Activated naive CD4-positive, alpha-beta T cell treated with anti-CD3 and anti-CD28 coated beads, Interleukin-2, amount 10 ng/mL, durations not matched to agents 7 days and 5 days (primary cell): ENCODE measurements at regions not wholly inside any gene's neighbourhood (a gene's known extent, or its start where the extent isn't known, plus 50 kb on each side); places are given as distances from the start of the nearest gene placed in this dataset.
"Not testable (repeated sequence)": the region's sequence is repeated elsewhere in the genome, so short reads cannot be mapped to it uniquely, and the experiment has no call there.

Source experiments
- CTCF ChIA-PET: fragments of 350-600 bp; sonication (Branson Sonifier 250); formaldehyde crosslinking; loops from one replicate; lab custom pipeline; 2021; ENCODE audit warnings: antibody characterized with exemption; lab: Charles Lee
- DNase-seq: peaks from one replicate; pipeline ENCODE4 v3.0.0-alpha.2; 2020
- H3K27ac Mint-ChIP-seq: one replicate; pipeline ENCODE4 v1.8.0; 2021; ENCODE audit warnings: mild to moderate bottlenecking, moderate library complexity, mixed read lengths
- H3K27me3 Mint-ChIP-seq: one replicate; pipeline ENCODE4 v1.8.0; 2021; ENCODE audit warnings: mild to moderate bottlenecking, mixed read lengths
- H3K36me3 Mint-ChIP-seq: one replicate; pipeline ENCODE4 v1.8.0; 2021; ENCODE audit warnings: mixed read lengths
- H3K4me1 Mint-ChIP-seq: one replicate; pipeline ENCODE4 v1.8.0; 2021; ENCODE audit warnings: mixed read lengths
- H3K4me3 Mint-ChIP-seq: one replicate; pipeline ENCODE4 v1.8.0; 2021; ENCODE audit warnings: mild to moderate bottlenecking, moderate library complexity, mixed read lengths
- H3K9me3 Mint-ChIP-seq: one replicate; pipeline ENCODE4 v1.8.0; 2021; ENCODE audit warnings: mixed read lengths

DNA sequence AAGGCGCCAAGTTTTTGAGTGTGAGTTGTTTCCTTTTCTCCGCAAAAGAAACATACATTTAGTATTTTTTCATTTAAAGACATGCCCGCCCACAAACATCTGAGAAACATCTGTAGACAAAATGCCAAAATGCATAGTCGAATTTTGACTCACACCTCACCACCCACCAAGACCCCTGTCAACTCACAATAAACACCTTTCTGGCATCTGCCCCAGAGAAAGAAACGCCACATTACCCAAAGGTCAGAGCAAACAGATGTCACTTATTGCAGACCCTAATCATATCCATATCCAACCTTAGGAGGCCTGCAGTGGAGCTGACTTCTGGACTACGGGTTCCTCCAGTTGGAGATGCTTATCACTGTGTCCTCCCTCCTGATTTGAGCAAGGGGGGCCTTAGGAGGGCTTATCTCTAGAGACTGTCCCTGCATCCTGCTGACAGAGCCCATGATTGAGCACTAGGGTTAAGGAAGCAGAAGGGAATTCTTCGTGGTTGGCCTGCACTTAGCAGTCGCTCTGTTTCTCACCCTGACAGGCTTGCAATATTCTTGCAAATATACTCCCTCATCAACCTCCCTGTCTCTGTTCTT is 90.5 kb upstream of the TBX18 start:
- Mint-ChIP-seq H3K27me3 (no peaks in the 10 kb centered on the region), H3K27ac (no peak overlapping the region), H3K36me3 (no peaks in the 10 kb centered on the region), H3K4me3 (no peak overlapping the region), H3K9me3 (no peaks in the 10 kb centered on the region), H3K4me1 (no peaks in the 10 kb centered on the region)
- no peak for DNase-seq
- CTCF ChIA-PET: no interaction called here

DNA sequence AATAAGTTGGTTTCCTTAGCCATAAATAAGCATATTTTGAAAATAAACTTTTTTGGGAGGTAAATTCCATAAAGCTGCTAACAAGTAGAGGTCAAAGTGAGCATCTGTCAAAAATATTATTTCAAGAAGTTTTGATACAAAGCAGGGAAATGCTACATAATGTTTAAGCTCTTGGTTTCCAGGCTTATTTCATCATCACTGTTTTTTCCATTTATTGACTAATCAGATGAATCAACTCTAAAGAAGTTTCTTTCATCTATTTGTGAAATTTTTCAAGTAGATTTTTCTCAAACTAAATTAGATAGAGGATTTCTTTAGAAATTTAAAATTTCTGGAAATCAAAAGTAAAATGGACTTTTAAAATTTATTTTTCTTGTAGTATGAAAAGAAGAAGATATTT is 89.5 kb upstream of the TBX18 start:
- Mint-ChIP-seq H3K36me3 (no peaks in the 10 kb centered on the region), H3K4me3 (no peak overlapping the region), H3K9me3 (no peaks in the 10 kb centered on the region), H3K27ac (no peak overlapping the region), H3K27me3 (no peaks in the 10 kb centered on the region), H3K4me1 (no peaks in the 10 kb centered on the region)
- CTCF ChIA-PET: interaction anchor here (0.6 kb wide), 1 partner anchor 24 kb away, joined by 3 read pairs; no protein-coding TSS in a partner anchor
- no peak for DNase-seq

DNA sequence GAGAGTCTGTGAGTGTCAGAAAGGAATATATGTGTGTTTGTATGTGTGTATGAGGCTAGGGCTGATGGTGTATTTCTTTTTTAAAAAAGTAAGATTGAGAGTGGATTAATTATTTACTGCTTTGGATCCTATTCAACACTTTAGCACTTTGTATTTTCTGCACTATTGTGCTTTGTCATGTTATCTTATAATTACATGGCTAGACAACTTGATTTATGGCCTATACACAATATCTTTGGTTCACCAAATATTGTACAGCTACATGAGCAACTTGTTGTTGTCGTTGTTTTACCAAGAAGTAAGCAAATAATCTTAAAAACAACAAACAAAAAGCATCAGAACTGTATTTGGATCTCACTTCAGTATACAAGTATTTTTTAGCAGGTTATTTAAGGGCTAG is 84.6 kb upstream of the TBX18 start:
- Mint-ChIP-seq H3K27me3 (no peaks in the 10 kb centered on the region), H3K27ac (no peak overlapping the region), H3K4me1 (no peaks in the 10 kb centered on the region), H3K9me3 (peaks cover 1% of the 10 kb centered on the region), H3K36me3 (no peaks in the 10 kb centered on the region), H3K4me3 (no peak overlapping the region)
- DNase-seq: no peak
- CTCF ChIA-PET: no interaction called here

DNA sequence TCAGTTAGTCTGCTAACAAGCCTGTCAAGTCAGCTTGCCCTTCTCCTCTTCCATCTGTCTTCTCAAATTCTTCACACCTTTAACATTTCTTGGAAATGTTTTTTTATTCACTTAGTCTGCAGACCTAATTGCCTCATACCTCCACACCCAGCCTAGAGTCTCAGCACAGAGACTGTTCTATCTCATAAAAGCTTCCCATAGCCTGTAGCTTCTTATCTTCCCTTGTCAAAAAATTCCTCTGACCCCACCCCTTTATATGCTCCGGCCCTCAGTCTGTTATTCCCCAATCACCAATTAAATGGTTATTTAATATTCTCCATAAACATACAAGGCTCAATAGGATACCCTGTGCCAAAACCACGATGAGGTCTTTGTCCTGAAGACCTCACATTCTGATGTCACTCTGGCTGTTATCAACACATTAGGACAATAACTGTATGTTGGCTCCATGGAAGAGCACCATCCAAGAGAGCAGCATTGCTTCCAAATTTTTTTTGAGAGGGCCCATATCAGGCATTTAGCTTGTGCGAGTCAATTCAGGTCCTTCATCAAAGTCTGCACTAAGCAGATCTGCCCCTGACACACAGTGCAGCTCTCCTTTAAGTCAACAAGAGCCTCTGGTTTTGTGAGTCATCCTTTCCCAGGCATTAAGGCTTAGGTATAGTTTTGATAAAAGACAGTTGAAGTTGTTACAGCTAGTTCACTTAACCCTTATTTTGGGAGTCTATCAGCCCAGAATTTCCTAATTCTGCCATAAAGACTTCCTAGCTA is 83.2 kb upstream of the TBX18 start:
- Mint-ChIP-seq H3K27me3 (no peaks in the 10 kb centered on the region), H3K9me3 (peaks cover 1% of the 10 kb centered on the region), H3K4me1 (no peaks in the 10 kb centered on the region), H3K36me3 (no peaks in the 10 kb centered on the region), H3K27ac (no peak overlapping the region), H3K4me3 (no peak overlapping the region)
- no peak for DNase-seq
- CTCF ChIA-PET: no interaction called here

DNA sequence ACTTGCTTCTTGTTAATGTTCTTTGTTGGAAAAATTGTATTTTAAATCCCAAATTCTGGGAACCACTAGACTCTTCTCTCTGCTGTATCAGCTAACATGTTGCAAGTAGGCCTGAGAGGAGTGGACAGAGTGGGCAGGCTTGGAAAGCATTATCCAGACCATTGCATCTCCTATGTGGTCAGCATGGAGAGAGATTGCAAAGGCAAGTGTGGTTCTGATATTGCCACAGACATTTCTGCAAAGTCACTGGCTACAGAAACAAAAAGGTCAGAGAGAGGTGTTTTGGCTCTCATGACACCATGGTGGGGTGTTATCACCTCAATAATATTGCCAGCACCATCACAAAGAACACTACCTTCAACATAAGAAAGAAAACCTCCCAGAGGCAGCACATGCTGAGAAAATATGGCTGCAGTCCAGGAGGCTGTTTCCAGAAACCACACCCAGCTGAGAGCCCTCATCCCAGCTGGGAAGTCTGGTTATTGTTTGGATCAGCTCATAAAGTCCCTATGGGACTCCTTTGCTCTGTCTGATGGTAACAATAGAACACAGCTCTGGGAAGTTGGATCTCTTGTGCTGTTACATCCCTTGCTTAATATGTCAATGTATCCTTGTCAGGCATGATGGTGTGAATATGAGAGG is 78.2 kb upstream of the TBX18 start:
- CTCF ChIA-PET: no interaction called here
- no peaks in the 10 kb centered on the region for H3K36me3 Mint-ChIP-seq
- peaks cover 9% of the 10 kb centered on the region for H3K9me3 Mint-ChIP-seq
- no peaks in the 10 kb centered on the region for H3K4me1 Mint-ChIP-seq
- H3K27me3 Mint-ChIP-seq: no peaks in the 10 kb centered on the region
- no peak for DNase-seq
- H3K27ac Mint-ChIP-seq: no peak overlapping the region
- H3K4me3 Mint-ChIP-seq: no peak overlapping the region

DNA sequence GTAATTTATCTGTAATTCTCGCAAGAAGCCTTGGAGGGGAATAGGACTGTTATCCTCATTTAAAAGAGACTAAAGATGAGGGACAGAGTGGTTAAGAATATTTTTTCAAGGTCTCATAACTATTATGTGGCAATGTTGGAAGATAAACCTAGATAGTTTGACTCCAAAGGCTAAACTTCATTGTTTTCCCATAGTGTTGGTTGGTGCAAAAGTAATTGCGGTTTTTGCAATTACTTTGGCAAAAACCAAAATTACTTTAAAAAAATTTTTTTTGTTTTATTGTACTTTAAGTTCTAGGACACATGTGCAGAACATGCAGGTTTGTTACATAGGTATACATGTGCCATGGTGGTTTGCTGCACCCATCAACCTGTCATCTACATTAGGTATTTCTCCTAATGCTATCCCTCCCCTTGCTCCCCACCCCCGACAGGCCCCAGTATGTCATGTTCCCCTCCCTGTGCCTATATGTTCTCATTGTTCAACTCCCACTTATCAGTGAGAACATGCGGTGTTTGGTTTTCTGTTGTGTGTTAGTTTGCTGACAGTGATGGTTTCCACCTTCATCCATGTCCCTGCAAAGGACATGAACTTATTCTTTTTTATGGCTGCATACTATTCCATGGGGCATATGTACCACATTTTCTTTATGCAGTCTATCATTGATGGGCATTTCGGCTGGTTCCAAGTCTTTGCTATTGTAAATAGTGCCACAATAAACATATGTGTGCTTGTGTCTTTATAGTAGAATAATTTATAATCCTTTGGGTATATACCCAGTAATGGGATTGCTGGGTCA is 72.9 kb upstream of the TBX18 start:
- H3K36me3 Mint-ChIP-seq, CTCF ChIA-PET: not testable (repeated sequence)

DNA sequence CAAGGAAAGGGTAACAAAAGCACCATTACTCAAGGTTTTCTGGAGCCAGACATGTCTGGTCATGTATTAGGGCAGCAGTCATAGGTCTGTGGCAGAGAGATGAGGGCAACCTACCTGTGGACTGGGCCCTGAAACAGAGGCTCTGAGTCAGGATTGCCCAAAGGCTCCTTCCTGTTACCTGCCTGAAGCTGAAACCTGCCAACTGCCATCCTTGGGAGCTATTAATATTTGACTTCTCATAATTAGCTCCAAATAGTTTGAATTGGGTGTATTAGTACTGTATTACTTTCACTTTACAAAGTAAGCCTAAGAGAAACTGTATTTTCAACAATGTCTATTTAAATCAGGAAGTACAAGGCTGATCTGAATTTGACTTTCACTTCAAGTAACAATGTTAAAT is 72.0 kb upstream of the TBX18 start:
- CTCF ChIA-PET: no interaction called here
- DNase-seq: no peak
- H3K4me3 Mint-ChIP-seq: no peak overlapping the region
- peaks cover 10% of the 10 kb centered on the region for H3K9me3 Mint-ChIP-seq
- H3K4me1 Mint-ChIP-seq: no peaks in the 10 kb centered on the region
- no peak overlapping the region for H3K27ac Mint-ChIP-seq
- no peaks in the 10 kb centered on the region for H3K36me3 Mint-ChIP-seq
- no peaks in the 10 kb centered on the region for H3K27me3 Mint-ChIP-seq

More for the DNA sequence above, 72.9 kb upstream of the TBX18 start:
- H3K4me3 Mint-ChIP-seq, DNase-seq, H3K4me1 Mint-ChIP-seq, H3K27me3 Mint-ChIP-seq, H3K27ac Mint-ChIP-seq: not testable (repeated sequence)
- H3K9me3 Mint-ChIP-seq: peaks cover 10% of the 10 kb centered on the region

DNA sequence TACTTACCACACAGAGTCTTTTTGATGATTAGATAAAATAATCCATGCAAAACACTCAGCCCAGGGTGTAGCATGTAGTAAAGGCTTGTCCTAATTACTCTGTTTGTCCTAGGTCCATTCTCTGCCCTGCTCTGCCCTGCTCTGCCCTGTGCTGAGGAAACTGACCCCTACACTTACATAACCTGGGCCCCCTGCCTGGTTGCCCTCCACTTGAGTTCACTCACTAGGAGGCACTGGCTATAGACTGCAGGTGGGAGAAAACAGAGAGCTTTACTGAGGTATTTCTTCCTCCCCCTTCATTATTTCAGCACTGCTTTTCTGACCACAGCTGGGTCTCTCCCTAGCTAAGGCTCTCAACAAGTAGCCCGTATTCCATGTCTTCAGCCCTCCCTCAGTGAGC is 70.9 kb upstream of the TBX18 start:
- DNase-seq: no peak
- Mint-ChIP-seq H3K4me3 (no peak overlapping the region), H3K27ac (no peak overlapping the region), H3K27me3 (no peaks in the 10 kb centered on the region), H3K36me3 (no peaks in the 10 kb centered on the region), H3K9me3 (peaks cover 10% of the 10 kb centered on the region), H3K4me1 (no peaks in the 10 kb centered on the region)
- CTCF ChIA-PET: no interaction called here

DNA sequence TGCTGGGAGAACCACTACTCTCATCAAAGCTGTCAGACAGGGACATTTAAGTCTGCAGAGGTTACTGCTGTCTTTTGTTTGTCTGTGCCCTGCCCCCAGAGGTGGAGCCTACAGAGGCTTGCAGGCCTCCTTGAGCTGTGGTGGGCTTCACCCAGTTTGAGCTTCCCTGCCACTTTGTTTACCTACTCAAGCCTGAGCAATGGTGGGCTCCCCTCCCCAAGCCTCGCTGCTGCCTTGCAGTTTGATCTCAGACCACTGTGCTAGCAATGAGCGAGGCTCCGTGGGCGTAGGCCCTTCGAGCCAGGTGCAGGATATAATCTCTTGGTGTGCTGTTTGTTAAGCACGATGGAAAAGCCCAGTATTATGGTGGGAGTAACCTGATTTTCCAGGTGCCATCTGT is 67.5 kb upstream of the TBX18 start:
- CTCF ChIA-PET, H3K4me3 Mint-ChIP-seq, H3K9me3 Mint-ChIP-seq, H3K27me3 Mint-ChIP-seq, H3K36me3 Mint-ChIP-seq, H3K27ac Mint-ChIP-seq, H3K4me1 Mint-ChIP-seq, DNase-seq: not testable (repeated sequence)

DNA sequence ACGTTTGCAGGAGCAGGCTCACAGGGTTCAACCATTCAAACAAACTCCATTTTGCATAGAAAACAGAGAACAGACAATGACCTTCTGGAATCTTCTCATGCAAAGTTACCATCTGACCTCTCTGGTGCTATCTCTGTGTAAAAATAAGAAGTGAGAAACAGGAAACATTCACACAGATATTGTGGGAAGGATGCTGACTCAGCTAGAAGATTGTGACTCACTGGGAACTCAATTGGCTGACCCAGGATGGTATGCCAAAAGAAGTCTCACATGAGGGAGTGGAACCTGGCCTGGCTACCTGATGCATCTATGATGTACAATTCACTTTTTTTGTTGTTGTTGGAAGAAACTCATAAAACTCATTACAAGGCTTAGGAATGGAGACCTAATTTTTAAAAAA is 61.1 kb upstream of the TBX18 start:
- H3K27me3 Mint-ChIP-seq: no peaks in the 10 kb centered on the region
- CTCF ChIA-PET: no interaction called here
- no peak overlapping the region for H3K4me3 Mint-ChIP-seq
- no peak for DNase-seq
- no peaks in the 10 kb centered on the region for H3K4me1 Mint-ChIP-seq
- H3K9me3 Mint-ChIP-seq: peaks cover 3% of the 10 kb centered on the region
- no peak overlapping the region for H3K27ac Mint-ChIP-seq
- no peaks in the 10 kb centered on the region for H3K36me3 Mint-ChIP-seq

DNA sequence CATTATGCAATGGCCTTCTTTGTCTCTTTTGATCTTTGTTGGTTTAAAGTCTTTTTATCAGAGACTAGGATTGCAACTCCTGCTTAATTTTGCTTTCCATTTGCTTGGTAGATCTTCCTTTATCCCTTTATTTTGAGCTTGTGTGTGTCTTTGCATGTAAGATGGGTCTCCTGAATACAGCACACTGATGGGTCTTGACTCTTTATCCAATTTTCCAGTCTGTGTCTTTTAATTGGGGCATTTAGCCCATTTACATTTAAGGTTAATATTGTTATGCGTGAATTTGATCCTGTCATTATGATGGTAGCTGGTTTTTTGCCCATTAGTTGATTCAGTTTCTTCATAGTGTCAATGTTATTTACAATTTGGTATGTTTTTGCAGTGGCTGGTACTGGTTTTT is 56.9 kb upstream of the TBX18 start:
- H3K36me3 Mint-ChIP-seq, H3K4me3 Mint-ChIP-seq, H3K9me3 Mint-ChIP-seq, DNase-seq, H3K27ac Mint-ChIP-seq, H3K4me1 Mint-ChIP-seq, H3K27me3 Mint-ChIP-seq, CTCF ChIA-PET: not testable (repeated sequence)

DNA sequence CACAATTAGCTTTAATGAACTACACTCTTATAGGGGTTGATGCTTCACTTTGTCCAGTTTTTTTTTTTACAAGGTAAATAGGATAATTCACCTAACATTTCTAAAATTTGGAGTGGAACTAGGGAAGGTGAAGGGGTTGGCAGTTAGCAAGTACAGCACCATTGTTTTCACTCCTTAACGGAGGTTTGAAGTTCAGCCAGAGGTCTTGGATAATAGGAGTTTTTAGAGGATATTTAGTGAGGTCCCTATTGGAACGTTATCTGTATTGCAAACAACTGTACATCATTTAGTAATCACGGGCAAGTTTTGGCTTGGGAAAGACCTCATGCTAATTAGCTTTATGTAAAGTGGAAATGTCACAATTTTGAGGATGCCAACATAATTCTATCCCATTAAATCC is 52.3 kb upstream of the TBX18 start:
- DNase-seq: no peak

DNA sequence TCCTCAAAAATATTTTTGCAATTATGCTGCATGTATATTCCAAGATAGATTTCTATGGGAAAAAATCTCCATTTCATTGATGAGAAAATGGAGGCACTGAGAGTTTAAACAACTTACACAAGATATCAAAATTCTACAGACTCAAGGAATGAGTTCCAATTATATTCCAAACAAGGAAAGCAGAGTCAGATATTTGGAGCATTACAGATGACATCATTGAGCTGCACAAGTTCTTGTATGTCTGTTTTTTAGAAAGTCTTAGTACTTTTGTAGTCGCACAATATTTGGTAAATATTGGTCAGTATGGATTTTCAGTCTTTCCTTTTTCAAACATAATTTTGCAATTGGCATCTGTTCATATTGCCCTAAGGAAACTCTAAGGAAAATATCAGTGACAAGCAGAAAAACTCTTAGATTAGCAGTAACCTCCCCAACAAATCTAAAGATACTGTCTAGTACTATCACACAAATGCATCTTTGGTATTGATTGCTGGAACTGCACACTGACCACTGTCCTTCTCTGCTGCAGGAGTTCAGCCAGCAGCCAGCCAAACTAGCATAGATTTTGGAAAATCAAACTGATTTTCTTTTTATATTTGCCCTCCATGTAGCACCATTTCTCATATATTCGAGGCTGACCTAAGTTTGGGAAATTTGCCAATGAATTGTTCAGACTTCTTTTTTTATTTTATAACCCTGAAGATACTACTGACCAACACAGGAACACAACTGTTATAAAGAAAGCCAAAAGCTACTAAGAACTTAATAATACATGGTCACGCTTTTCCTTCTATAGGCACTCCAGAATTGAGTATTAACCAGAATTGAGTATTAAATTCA is 51.7 kb upstream of the TBX18 start:
- no peak for DNase-seq
- Mint-ChIP-seq H3K4me3 (no peak overlapping the region), H3K36me3 (no peaks in the 10 kb centered on the region), H3K27me3 (no peaks in the 10 kb centered on the region), H3K4me1 (no peaks in the 10 kb centered on the region), H3K27ac (no peak overlapping the region), H3K9me3 (peaks cover 1% of the 10 kb centered on the region)
- CTCF ChIA-PET: no interaction called here

More for the DNA sequence above, 52.3 kb upstream of the TBX18 start:
- CTCF ChIA-PET: no interaction called here
- Mint-ChIP-seq H3K27me3 (no peaks in the 10 kb centered on the region), H3K9me3 (peaks cover 1% of the 10 kb centered on the region), H3K4me3 (no peak overlapping the region), H3K36me3 (no peaks in the 10 kb centered on the region), H3K4me1 (no peaks in the 10 kb centered on the region), H3K27ac (no peak overlapping the region)
